ENCODE measurements at regions not wholly inside any gene's neighbourhood (a gene's known extent, or its start where the extent isn't known, plus 50 kb on each side); places are given as distances from the start of the nearest gene placed in this dataset.

DNA sequence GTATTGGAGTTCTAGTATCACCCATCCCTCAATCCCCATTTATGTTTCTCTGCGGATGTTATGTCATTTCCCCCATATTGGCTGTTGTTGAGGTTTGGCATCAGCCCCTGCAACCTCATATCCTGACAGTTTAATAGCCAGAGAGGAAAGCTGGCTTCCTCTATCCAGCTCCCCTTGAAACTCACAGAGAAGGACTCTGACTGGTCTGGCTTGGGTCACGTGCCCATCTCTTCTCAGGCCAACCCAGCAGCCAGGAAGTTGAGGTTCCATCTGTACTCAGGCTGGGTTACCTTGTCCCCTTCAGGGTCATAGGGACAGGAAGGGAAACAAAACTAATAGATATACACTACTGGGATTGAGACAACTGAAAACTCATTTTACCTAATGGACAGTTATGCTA lies 148.0 kb upstream of the SLC14A2 start:
- Histone ChIP-seq H3K4me3 (replicated peaks in 1 of 3; ENCODE audit: low read depth in 2 of 3, low read length in 3 of 3) (no peak overlapping the region), H3K36me3 (replicated peaks in 1 of 2; ENCODE audit: control insufficient read depth in 1 of 2, insufficient read depth in 2 of 2, low read length in 2 of 2) (no peaks in the 10 kb centered on the region), H4K20me1 (ENCODE audit: insufficient read depth, low read length) (no peaks in the 10 kb centered on the region), H2AFZ (ENCODE audit: insufficient read depth, low read depth, low read length, poor library complexity, severe bottlenecking) (peak overlapping the region; percentile 37), H3K79me2 (ENCODE audit: insufficient read depth, low read length) (no peaks in the 10 kb centered on the region), H3K9ac (ENCODE audit: insufficient read depth, low read length, poor library complexity, severe bottlenecking) (no peak overlapping the region), H3K27ac (ENCODE audit: low read depth in 1 of 2, low read length in 2 of 2) (no peak overlapping the region), H3K4me1 (ENCODE audit: control insufficient read depth in 1 of 2, insufficient read depth in 2 of 2, low read length in 2 of 2) (no peaks in the 10 kb centered on the region), H3K9me3 (replicated peaks in 1 of 2; ENCODE audit: control insufficient read depth in 1 of 2, insufficient read depth in 1 of 2, low read length in 2 of 2) (no peaks in the 10 kb centered on the region), H3K4me2 (replicated peaks; ENCODE audit: extremely low read depth, low read length, poor library complexity, severe bottlenecking) (no peak overlapping the region), H3K27me3 (ENCODE audit: control insufficient read depth in 2 of 2, insufficient read depth in 2 of 2, low read length in 2 of 2) (no peaks in the 10 kb centered on the region)
- no peaks in the 10 kb centered on the region for H3K36me3 Mint-ChIP-seq
- 0% methylated on average over 1 of the region's 2 CpGs for WGBS (ENCODE audit: insufficient coverage)
- peaks cover 11% of the 10 kb centered on the region for H3K4me1 Mint-ChIP-seq
- no peak for DNase-seq
- H3K27ac Mint-ChIP-seq = no peak overlapping the region
- H3K27me3 Mint-ChIP-seq (ENCODE audit: low read depth in 3 of 3) = peaks cover 0 to 4% (median 0%) of the 10 kb centered on the region in 3 donors
- no peak for TF ChIP-seq CTCF (IDR thresholded peaks at IDR 0.05)
- H3K4me3 Mint-ChIP-seq = no peak overlapping the region
- intact Hi-C loops (cut with micrococcal nuclease) = no loop called here
- H3K9me3 Mint-ChIP-seq = peaks cover 0 to 2% (median 0%) of the 10 kb centered on the region in 7 donors

DNA sequence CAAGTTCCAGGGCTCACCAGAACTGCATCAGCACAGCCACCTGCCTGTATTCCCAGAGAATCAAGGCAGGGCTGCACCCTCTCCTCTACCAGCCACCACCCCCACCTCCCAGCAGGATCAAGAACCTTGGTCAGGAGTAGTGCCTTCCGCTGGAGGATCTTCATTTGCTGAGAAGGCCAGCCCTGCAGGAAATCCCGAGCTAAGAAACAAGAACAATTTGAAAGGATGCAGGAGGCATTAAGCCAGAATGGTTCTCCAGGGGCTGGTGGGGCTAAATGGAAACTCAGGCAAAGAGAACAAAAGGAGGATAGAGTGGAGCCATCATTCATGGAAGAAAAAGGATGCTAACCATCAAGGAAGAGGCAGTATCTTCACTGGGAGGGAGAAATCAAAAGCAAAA lies 147.3 kb upstream of the SLC14A2 start:
- Histone ChIP-seq H2AFZ (ENCODE audit: insufficient read depth, low read depth, low read length, poor library complexity, severe bottlenecking) (peak overlapping the region; percentile 37), H3K9ac (ENCODE audit: insufficient read depth, low read length, poor library complexity, severe bottlenecking) (no peak overlapping the region), H3K27me3 (ENCODE audit: control insufficient read depth in 2 of 2, insufficient read depth in 2 of 2, low read length in 2 of 2) (no peaks in the 10 kb centered on the region), H3K4me3 (replicated peaks in 1 of 3; ENCODE audit: low read depth in 2 of 3, low read length in 3 of 3) (no peak overlapping the region), H3K4me2 (replicated peaks; ENCODE audit: extremely low read depth, low read length, poor library complexity, severe bottlenecking) (no peak overlapping the region), H3K27ac (ENCODE audit: low read depth in 1 of 2, low read length in 2 of 2) (no peak overlapping the region), H3K79me2 (ENCODE audit: insufficient read depth, low read length) (no peaks in the 10 kb centered on the region), H3K9me3 (replicated peaks in 1 of 2; ENCODE audit: control insufficient read depth in 1 of 2, insufficient read depth in 1 of 2, low read length in 2 of 2) (no peaks in the 10 kb centered on the region), H3K4me1 (ENCODE audit: control insufficient read depth in 1 of 2, insufficient read depth in 2 of 2, low read length in 2 of 2) (no peaks in the 10 kb centered on the region), H4K20me1 (ENCODE audit: insufficient read depth, low read length) (no peaks in the 10 kb centered on the region), H3K36me3 (replicated peaks in 1 of 2; ENCODE audit: control insufficient read depth in 1 of 2, insufficient read depth in 2 of 2, low read length in 2 of 2) (no peaks in the 10 kb centered on the region)
- H3K9me3 Mint-ChIP-seq = peaks cover 0 to 2% (median 0%) of the 10 kb centered on the region in 7 donors
- no peak for TF ChIP-seq CTCF (IDR thresholded peaks at IDR 0.05)
- no peak overlapping the region for H3K27ac Mint-ChIP-seq
- H3K4me1 Mint-ChIP-seq = peaks cover 11% of the 10 kb centered on the region
- 95% methylated on average over 2 of the region's 2 CpGs for WGBS (ENCODE audit: insufficient coverage)
- H3K4me3 Mint-ChIP-seq = no peak overlapping the region
- intact Hi-C loops (cut with micrococcal nuclease) = no loop called here
- no peaks in the 10 kb centered on the region for H3K36me3 Mint-ChIP-seq
- peaks cover 0 to 4% (median 0%) of the 10 kb centered on the region in 3 donors for H3K27me3 Mint-ChIP-seq (ENCODE audit: low read depth in 3 of 3)
- DNase-seq = no peak
